Endothelial cell of umbilical vein (primary cell): ENCODE measurements at regions not wholly inside any gene's neighbourhood (a gene's known extent, or its start where the extent isn't known, plus 50 kb on each side); places are given as distances from the start of the nearest gene placed in this dataset.

ENCODE experiments used
- BruUV-seq: library from RNA; stranded (reverse); fragments of 400-500 nt; replicated peaks from 2 replicates; lab custom pipeline; 2021; lab: Mats Ljungman, UMichigan
- CTCF ChIA-PET: fragments of 300-600, 350-600 bp; sonication (Branson Sonifier 250); formaldehyde crosslinking; loops from one replicate; lab custom pipeline; 2021; ENCODE audit warnings: antibody characterized with exemption, inconsistent platforms; lab: Charles Lee
- POLR2A ChIA-PET: fragments of 300-600, 350-600 bp; sonication (Branson Sonifier 250); formaldehyde crosslinking; loops from one replicate; lab custom pipeline; 2021; ENCODE audit warnings: antibody characterized with exemption, inconsistent platforms; lab: Charles Lee
- DNase-seq: peaks from one replicate; pipeline ENCODE4 v3.0.0-alpha.2; 2011; ENCODE audit warnings: low read depth, low spot score
- FAIRE-seq: peaks from 2 replicates; lab custom pipeline; 2011; peaks lifted over from hg19 to GRCh38; lab: Jason Lieb, UNC
- H2AFZ ChIP-seq: 2 replicates; pipeline ENCODE4 v1.6.0; 2012; ENCODE audit warnings: low read depth, low read length, control low read depth, inconsistent platforms
- H3K27ac ChIP-seq: 2 replicates; pipeline ENCODE4 v1.5.1; 2011; ENCODE audit warnings: low read depth, mild to moderate bottlenecking, control low read depth, low read length, moderate library complexity; ENCODE audit not compliant: insufficient read depth
- H3K27me3 ChIP-seq, 2 experiments: 2 replicates each; pipeline versions ENCODE4 v1.6.0 to v1.6.1; 2011; ENCODE audit warnings: low read length in 2 of 2, mixed read lengths in 1 of 2; ENCODE audit not compliant: control insufficient read depth in 2 of 2, insufficient read depth in 2 of 2
- H3K36me3 ChIP-seq, 2 experiments: 2 replicates in 1 of 2; 3 replicates in 1 of 2; pipeline ENCODE4 v1.5.1; 2011; ENCODE audit warnings: low read length in 2 of 2, mild to moderate bottlenecking in 1 of 2, moderate library complexity in 1 of 2; ENCODE audit not compliant: control insufficient read depth in 2 of 2, insufficient read depth in 2 of 2; ENCODE audit errors: extremely low read depth in 1 of 2
- H3K4me1 ChIP-seq: 3 replicates; pipeline ENCODE4 v1.5.1; 2011; ENCODE audit warnings: mild to moderate bottlenecking, low read length; ENCODE audit not compliant: control insufficient read depth, insufficient read depth; ENCODE audit errors: extremely low read depth
- H3K4me2 ChIP-seq: 2 replicates; pipeline ENCODE4 v1.6.1; 2011; ENCODE audit warnings: low read length, control low read depth, mixed read lengths; ENCODE audit not compliant: insufficient read depth
- H3K4me3 ChIP-seq, 3 experiments: fragments of 200-600 bp in 1 of 3; sonication (generic), shearing (Covaris generic) in 1 of 3; replicated peaks in 1 of 3; 2 replicates each; pipeline ENCODE4 v1.5.1; 2011 to 2016; ENCODE audit warnings: control low read depth in 3 of 3, low read length in 3 of 3, mild to moderate bottlenecking in 2 of 3, inconsistent platforms in 1 of 3, low read depth in 1 of 3, moderate library complexity in 1 of 3; ENCODE audit not compliant: insufficient read depth in 1 of 3
- H3K79me2 ChIP-seq: 2 replicates; pipeline ENCODE4 v1.6.0; 2012; ENCODE audit warnings: low read length, inconsistent platforms; ENCODE audit not compliant: control insufficient read depth, insufficient read depth
- H3K9ac ChIP-seq: replicated peaks from 2 replicates; pipeline ENCODE3; 2011; ENCODE audit warnings: low read length, control low read depth; ENCODE audit not compliant: insufficient read depth; ENCODE audit errors: extremely low read depth
- H3K9me1 ChIP-seq: replicated peaks from 3 replicates; pipeline ENCODE4 v1.6.0; 2011; ENCODE audit warnings: mild to moderate bottlenecking, low read length; ENCODE audit not compliant: control insufficient read depth, insufficient read depth; ENCODE audit errors: extremely low read depth
- H3K9me3 ChIP-seq: replicated peaks from 2 replicates; pipeline ENCODE4 v1.5.1; 2012; ENCODE audit warnings: low read length, inconsistent platforms; ENCODE audit not compliant: control insufficient read depth, insufficient read depth
- H4K20me1 ChIP-seq: replicated peaks from 2 replicates; pipeline ENCODE3; 2011; ENCODE audit warnings: mild to moderate bottlenecking, low read length; ENCODE audit not compliant: control insufficient read depth, insufficient read depth; ENCODE audit errors: extremely low read depth
- EZH2 ChIP-seq: IDR thresholded peaks from 2 replicates; pipeline ENCODE4 v1.6.1; 2012; ENCODE audit warnings: borderline replicate concordance, low read depth, mild to moderate bottlenecking, moderate library complexity, low read length, inconsistent platforms; ENCODE audit not compliant: severe bottlenecking
- FOS ChIP-seq: IDR thresholded peaks from 2 replicates; pipeline ENCODE4 v1.6.1; 2011; ENCODE audit warnings: mild to moderate bottlenecking, low read length, moderate library complexity, borderline replicate concordance; ENCODE audit not compliant: insufficient read depth
- GATA2 ChIP-seq: IDR thresholded peaks from 2 replicates; pipeline ENCODE4 v1.7.0; 2011; ENCODE audit warnings: low read depth, mild to moderate bottlenecking, moderate library complexity, mixed read lengths, low read length; ENCODE audit not compliant: insufficient read length, insufficient read depth
- JUN ChIP-seq: IDR thresholded peaks from 2 replicates; pipeline ENCODE4 v1.6.1; 2011; ENCODE audit warnings: borderline replicate concordance, low read depth; ENCODE audit not compliant: insufficient read length, insufficient read depth
- MYC ChIP-seq: IDR thresholded peaks from one replicate; pipeline ENCODE4 v1.6.1; 2011; ENCODE audit warnings: mild to moderate bottlenecking, low read depth, low read length
- POLR2A ChIP-seq: IDR thresholded peaks from 2 replicates; pipeline ENCODE4 v1.6.1; 2012; ENCODE audit warnings: low read depth, mild to moderate bottlenecking, control low read depth, low read length
- POLR2AphosphoS5 ChIP-seq: IDR thresholded peaks from 2 replicates; pipeline ENCODE4 v1.6.1; 2012; ENCODE audit warnings: low read depth, mild to moderate bottlenecking, control low read depth, low read length, moderate library complexity; ENCODE audit not compliant: insufficient read depth
- dilution Hi-C: fragments of 300-500 bp; cut with MboI; formaldehyde crosslinking; loops from one replicate; pipeline ENCODE4 v1.15.0; 2019; ENCODE audit warnings: low sequenced_read_pairs; ENCODE audit not compliant: extremely low pct_ligation_motif_present
- intact Hi-C: fragments of 100-400 bp; cut with micrococcal nuclease; formaldehyde crosslinking; loops from one replicate; pipeline ENCODE4 v1.10.0; 2022
- TF ChIP-seq, protein P1 (sequence below): IDR thresholded peaks from 2 replicates; pipeline ENCODE4 v1.6.1; 2011; ENCODE audit not compliant: insufficient read depth, insufficient read length
- TF ChIP-seq, protein P2 (sequence below), 2 donors: IDR thresholded peaks; 1 replicate in 1 of 2; 2 replicates in 1 of 2; pipeline ENCODE4 v1.5.1; 2011; ENCODE audit warnings: low read length in 2 of 2, mild to moderate bottlenecking in 2 of 2, moderate library complexity in 2 of 2, control low read depth in 1 of 2, inconsistent platforms in 1 of 2, low read depth in 1 of 2; ENCODE audit not compliant: insufficient read depth in 1 of 2; ENCODE audit errors: extremely low read depth in 1 of 2

DNA sequence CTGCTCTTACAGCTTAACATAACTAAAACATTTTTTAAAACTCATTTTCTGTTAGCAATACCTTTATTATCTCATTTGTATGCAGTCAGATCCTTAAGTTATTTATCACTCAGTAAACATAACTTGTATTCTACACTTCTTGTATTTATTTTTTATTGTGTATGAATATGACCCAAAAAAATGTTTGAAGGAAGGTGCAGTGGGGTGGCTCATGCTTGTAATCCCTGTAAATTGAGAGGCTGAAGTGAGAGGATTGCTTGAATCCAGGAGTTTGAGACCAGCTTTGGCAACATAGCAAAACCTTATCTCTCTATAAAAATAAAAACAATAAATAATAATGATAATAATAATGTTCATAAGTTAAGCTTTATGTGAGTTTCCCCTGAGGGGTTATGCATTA is 1004.8 kb downstream of the SLITRK5 start:
- DNase-seq, result no peak
- H3K36me3 ChIP-seq, result no peaks in the 10 kb centered on the region
- BruUV-seq, result no TSS peak
- intact Hi-C loops (no loop called here), dilution Hi-C loops (no loop called here)
- TF ChIP-seq FOS (no peak), JUN (no peak), POLR2A (no peak)
- H2AFZ ChIP-seq, result no peak overlapping the region
- CTCF ChIA-PET, result no interaction called here
- H3K79me2 ChIP-seq, result no peaks in the 10 kb centered on the region
- POLR2A ChIA-PET, result no interaction called here
- H3K27me3 ChIP-seq, result no peaks in the 10 kb centered on the region
- no peak overlapping the region for H3K27ac ChIP-seq
- no peak overlapping the region for H3K4me2 ChIP-seq
- H3K9ac ChIP-seq, result no peak overlapping the region
- no peak overlapping the region for H3K4me3 ChIP-seq
- no peaks in the 10 kb centered on the region for H3K9me3 ChIP-seq
- no peaks in the 10 kb centered on the region for H3K4me1 ChIP-seq
- H3K9me1 ChIP-seq, result no peaks in the 10 kb centered on the region
- FAIRE-seq, result no peak
- no peaks in the 10 kb centered on the region for H4K20me1 ChIP-seq

DNA sequence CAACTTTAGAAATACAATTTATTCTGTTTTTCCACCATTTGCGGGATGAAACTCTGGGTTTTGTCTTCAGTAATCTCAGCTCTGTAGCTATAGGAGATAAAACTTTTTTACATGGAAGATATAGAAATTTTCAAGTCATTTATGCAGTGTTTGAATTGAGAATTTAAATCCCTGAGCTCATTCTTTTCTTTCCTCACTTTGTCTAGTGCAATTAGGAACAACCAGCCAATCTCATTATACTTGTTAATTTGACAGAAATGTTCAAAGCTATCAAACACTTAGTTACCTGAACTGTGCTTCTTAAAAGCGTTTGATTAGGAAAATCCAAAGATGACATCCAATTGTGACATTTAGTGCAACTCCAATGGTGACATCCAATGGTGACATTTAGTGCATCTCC is 1014.3 kb downstream of the SLITRK5 start:
- Histone ChIP-seq H3K9me1 (no peaks in the 10 kb centered on the region), H3K4me1 (no peaks in the 10 kb centered on the region), H3K9me3 (no peaks in the 10 kb centered on the region), H3K27me3 (no peaks in the 10 kb centered on the region), H3K4me2 (no peak overlapping the region), H3K9ac (no peak overlapping the region), H2AFZ (no peak overlapping the region), H3K27ac (no peak overlapping the region), H3K79me2 (no peaks in the 10 kb centered on the region), H4K20me1 (no peaks in the 10 kb centered on the region), H3K4me3 (no peak overlapping the region), H3K36me3 (no peaks in the 10 kb centered on the region)
- TF ChIP-seq JUN, result no peak
- TF ChIP-seq GATA2, result no peak
- TF ChIP-seq POLR2AphosphoS5, result no peak
- TF ChIP-seq, protein P1, sequence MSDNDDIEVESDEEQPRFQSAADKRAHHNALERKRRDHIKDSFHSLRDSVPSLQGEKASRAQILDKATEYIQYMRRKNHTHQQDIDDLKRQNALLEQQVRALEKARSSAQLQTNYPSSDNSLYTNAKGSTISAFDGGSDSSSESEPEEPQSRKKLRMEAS, result no peak
- no peak for TF ChIP-seq MYC
- TF ChIP-seq, protein P2, sequence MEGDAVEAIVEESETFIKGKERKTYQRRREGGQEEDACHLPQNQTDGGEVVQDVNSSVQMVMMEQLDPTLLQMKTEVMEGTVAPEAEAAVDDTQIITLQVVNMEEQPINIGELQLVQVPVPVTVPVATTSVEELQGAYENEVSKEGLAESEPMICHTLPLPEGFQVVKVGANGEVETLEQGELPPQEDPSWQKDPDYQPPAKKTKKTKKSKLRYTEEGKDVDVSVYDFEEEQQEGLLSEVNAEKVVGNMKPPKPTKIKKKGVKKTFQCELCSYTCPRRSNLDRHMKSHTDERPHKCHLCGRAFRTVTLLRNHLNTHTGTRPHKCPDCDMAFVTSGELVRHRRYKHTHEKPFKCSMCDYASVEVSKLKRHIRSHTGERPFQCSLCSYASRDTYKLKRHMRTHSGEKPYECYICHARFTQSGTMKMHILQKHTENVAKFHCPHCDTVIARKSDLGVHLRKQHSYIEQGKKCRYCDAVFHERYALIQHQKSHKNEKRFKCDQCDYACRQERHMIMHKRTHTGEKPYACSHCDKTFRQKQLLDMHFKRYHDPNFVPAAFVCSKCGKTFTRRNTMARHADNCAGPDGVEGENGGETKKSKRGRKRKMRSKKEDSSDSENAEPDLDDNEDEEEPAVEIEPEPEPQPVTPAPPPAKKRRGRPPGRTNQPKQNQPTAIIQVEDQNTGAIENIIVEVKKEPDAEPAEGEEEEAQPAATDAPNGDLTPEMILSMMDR (IDR thresholded peaks at IDR 0.05; ENCODE audit: extremely low read depth in 1 of 2, insufficient read depth in 1 of 2, low read depth in 1 of 2, low read length in 2 of 2), result no peak
- TF ChIP-seq EZH2, result no peak
- TF ChIP-seq POLR2A, result no peak
- no peak for TF ChIP-seq FOS
- ChIA-PET POLR2A (no interaction called here), CTCF (no interaction called here)
- no peak for FAIRE-seq
- DNase-seq, result no peak
- intact Hi-C loops (no loop called here), dilution Hi-C loops (no loop called here)
- BruUV-seq, result no TSS peak
